C1 segment of cervical spinal cord (tissue), 14 donors: ENCODE measurements at regions not wholly inside any gene's neighbourhood (a gene's known extent, or its start where the extent isn't known, plus 50 kb on each side); places are given as distances from the start of the nearest gene placed in this dataset.
"Not testable (repeated sequence)": the region's sequence is repeated elsewhere in the genome, so short reads cannot be mapped to it uniquely, and the experiment has no call there.

Experiments
- DNase-seq, 14 donors: peaks; one replicate each; lab custom pipeline; 2025; lab: John Stamatoyannopoulos, UW

DNA sequence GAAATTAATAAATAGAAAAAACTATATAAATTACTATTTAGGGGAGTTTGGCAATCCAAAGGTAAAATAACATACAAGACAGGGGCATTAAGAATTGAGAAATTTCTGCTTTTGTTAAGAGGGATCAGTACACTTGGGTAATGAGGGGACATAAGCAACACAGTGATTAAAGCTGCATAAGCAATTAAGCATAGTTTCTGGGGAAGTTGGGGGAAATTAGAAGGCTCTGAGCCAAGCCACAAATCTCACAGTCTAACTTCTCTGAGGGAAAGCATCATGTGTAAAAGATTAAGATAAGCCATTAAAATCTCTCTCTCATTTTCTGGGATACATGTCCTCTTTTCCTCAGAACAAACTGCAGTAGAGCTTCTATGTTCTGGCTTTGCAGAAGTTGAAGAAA, 533.9 kb upstream of the LRFN5 start:
- DNase-seq: no peak

DNA sequence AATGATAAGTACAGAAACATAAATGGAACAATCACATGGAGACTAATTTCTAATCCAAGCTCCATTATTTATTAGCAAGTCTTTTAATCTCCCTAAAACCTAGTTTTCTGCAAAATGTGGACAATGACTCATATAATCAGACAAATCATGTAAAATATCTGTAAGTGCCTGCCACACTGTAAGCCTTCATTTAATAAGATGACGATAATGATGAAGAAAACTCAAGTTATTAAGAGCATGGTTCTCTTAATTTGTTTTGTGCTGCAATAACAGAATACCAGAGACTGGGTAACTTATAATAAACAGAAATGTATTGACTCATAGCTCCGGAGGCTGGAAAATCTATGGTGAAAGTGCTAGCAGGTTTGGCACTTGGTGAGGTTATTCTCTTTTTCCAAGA, 535.3 kb upstream of the LRFN5 start:
- no peak for DNase-seq

DNA sequence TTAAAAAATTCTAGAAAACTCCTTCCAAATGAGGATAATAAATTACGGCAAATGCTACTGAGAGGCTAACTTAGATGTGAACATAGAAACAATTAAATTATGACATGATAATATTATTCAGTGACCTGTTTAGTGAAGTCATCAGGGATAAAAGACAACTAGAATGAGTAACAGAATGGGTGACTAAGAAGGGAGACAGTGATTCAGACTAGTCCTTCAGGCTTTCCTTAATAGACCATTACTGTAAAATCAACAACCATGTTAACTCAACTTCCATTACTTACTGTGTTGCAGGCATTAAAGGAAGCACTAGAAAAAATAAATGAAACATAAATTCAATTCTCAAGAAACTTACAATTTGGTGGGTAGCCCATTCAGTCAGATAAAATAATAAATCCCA, 543.9 kb upstream of the LRFN5 start:
- no peak for DNase-seq

DNA sequence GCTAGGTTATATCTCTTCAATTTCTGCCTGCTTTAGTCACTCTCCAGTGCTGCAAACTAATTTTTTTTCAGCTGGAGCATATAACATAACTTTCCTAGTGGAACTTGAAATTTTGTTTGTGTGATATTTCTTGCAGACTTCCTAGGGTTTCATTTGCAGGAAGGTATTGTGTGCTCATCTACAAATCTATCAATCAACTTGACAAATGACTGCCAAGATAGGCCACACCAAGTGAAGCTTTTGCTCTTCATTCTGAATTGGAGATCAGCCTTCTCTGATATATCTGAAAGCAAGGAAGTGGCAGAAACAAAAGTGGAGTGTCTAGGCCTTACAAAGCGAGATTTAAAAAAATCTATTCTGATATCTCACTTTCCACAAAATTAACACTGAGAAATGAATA, 551.1 kb upstream of the LRFN5 start:
- no peak for DNase-seq

DNA sequence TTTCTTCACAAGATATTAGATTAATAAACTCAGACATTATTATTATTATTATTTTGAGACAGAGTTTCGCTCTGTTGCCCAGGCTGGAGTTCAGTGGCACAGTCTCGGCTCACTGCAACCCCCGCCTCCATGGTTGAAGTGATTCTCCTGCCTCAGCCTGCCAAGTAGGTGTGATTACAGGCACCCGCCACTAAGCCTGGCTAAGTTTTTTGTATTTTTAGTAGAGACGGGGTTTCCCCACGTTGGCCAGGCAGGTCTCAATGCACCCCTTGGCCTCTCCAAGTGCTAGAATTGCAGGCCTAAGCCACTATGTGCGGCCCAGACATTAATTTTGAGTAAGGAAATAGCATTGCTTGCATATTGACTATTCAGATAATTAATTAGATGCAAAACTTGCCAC, 554.9 kb upstream of the LRFN5 start:
- DNase-seq: no peak

DNA sequence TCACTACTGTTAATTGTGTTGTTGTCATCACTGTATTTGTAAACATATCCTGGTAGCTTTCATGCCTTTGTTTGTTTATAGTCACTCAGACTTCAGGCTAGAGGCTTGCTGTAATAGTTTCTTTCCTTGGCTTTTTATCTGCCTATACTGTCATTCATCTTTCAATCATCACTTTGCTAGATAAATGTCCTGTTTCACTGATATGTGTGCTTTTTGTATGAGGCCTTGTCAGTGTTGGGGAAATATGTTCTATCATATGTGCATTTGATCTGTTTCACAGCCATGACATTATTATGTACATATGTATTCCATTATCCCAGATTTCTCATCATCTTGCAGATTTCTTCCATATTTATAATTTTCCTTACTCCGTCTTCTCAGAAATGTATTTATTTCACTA, 558.9 kb upstream of the LRFN5 start:
- DNase-seq: no peak

DNA sequence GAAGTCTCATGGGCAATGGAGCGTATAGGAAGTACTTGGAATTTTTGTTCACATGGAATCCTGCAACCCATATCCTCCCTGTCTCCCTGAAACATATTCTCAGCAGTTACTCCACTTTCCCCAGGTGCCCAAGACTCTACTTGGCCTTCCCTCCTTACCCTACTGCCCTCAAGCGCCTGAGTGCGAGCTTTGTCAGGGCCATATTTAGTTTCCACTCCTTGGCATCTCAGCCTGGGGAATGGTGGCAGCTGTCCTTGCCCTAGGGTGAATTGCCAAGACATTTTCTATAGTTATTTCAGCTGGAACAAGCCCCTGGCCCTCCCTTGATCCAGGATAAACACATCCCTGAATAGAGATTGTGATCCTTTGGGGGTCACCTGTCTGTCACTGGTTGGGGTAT, 569.3 kb upstream of the LRFN5 start:
- DNase-seq: no peak

DNA sequence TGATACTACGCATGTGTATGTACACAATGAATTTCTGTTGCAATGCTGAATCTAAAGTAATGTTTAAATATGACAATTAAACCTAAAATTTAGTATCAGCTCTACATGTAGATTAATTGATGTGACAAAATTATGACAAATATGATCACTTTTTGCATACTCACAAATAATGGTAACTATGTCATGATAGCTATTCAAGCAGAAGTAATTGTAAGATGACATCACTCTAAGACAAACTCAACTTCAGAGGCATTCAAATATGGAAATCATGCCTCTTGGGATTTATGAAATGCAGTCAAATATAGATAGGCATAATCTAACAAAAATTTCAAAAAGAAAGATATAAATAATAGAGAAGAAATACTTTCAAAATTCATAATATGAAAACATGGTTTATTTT, 571.7 kb upstream of the LRFN5 start:
- no peak for DNase-seq

DNA sequence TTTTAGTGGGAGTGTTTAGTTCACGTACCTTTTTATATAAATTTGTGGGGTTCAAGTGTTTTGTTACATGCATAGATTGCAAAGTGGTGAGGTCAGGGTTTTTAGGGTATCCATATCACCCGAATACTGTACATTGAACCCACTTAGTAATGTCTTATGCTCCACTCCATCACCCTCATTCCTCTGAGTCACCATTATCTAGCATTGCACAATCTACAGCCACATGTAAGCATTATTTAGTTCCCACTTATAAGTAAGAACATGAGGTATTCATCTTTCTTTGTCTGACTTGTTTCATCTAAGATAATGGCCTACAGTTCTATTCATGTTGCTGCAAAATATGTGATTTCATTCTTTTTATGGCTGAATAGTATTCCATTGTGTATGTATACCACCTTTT, 583.7 kb upstream of the LRFN5 start:
- no peak for DNase-seq

DNA sequence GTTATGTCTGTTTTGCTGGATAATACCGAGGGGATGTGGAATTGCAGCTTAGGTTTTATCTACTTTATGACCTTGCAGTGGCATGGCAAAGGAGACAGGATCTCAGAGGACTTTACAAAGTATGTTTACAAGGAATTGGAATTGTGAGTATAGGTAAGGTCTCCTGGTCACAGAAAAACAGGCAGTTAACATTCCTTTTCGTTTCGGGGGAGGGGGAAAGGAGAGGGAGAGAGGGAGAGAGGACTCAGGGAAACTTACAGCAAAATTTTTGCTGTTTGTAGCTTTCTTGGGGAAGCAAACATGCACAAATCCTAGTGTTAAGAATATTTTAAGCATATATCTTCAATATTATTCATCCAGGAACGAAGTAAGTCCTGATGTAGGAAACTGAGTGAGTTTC, 590.5 kb upstream of the LRFN5 start:
- no peak for DNase-seq

DNA sequence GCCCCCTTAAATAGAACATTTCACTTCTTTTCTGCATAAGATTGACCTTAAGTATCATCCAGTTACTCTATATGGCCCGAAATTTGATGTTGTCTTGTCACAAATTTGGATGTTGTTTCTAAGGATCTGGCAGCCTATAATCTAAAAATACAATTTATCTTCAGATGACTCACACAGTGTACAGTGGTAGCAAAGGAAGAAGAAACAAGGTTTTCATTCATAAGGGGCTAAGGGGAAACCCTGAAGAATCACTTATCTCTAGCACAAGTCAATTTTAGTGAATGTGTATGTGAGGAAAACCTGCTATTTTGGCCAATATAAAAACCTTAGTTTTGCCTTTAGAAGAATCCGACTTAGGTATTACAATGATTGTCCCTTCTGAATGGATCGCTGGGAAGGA, 606.3 kb upstream of the LRFN5 start:
- DNase-seq: no peak

DNA sequence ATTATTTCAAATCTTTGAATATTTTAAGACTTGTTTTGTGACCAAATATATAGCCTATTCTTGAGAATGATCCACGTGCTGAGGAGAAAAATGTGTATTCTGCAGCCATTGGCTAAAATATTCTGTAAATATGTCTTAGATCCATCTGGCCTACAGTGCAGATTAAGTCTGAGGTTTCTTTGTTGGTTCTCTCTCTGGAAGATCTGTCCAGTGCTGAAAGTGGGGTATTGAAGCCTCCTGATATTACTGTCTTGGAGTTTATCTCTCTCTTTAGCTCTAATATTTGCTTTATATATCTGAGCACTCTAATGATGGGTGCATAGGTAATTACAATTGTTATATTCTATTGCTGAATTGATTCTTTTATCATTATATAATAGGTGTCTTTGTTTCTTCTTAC, 617.4 kb upstream of the LRFN5 start:
- DNase-seq: no peak

DNA sequence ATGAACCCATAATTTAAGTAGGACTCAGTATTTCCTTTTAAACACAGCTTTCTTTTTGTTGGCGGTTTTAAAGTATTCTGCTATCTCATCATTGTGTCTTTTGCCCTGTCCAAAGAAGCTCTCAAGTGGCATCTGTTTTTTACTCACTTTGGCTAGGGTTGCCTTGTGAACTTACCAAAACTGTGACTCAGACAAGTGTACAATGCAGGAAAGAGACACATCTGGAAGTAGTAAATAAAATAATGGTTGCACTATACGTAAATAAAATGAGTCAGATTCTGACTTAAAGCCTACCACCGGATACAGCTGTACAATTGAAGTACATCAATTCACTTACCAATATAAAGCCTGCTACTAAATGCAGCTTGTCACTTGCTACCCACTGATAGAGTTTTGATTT, 619.2 kb upstream of the LRFN5 start:
- DNase-seq: no peak

DNA sequence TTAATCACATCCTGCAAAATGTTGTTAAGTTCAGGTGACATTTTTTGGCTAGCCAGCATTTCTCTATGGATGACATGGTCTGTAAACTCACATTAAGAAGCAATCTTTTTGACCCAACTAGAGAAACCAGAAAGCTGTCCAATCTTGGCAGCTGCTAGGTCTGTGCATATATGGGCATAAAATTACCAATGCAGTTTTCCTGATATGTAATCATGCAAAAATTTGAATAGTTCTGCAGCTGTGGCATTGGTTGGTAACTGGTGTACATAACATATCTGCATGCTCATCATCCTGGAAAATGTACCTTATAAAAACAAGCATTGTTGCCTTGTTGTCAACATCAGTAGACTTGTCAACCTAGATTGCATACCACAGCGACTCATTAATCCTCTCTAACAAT, 620.0 kb upstream of the LRFN5 start:
- no peak for DNase-seq

DNA sequence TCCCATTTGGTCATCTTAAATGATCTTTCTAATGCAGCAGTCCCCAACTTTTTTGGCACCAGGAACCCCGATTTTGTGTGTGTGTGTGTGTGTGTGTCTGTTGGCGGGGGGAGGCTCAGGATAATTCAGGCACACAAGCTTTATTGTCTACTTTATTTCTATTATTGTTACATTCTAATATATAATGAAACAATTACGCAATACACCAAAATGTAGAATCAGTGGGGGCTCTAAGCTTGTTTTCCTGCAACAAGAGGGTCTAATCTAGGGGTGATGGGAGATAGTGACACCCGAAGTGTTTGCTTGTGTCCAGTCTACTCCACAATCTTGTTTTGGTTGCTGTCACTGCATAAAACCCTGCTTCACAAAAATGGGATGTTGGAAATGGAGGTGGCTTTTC, 621.1 kb upstream of the LRFN5 start:
- DNase-seq: no peak

DNA sequence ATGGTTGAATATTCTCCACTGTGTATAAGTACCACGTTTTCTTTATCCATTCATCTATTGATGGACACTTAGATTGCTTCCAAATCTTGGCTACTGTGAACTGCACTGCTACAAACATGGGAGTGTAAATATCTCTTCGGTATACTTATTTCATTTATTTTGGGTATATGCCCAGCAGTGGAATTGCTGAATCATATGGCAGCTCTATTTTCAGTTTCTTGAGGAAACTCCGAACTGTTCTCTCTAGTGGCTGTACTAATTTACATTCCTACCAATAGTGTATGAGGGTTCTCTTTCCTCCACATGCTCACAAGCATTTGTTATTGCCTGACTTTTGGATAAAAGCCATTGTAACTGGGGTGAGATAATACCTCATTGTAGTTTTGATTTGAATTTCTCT, 623.1 kb upstream of the LRFN5 start:
- no peak for DNase-seq

DNA sequence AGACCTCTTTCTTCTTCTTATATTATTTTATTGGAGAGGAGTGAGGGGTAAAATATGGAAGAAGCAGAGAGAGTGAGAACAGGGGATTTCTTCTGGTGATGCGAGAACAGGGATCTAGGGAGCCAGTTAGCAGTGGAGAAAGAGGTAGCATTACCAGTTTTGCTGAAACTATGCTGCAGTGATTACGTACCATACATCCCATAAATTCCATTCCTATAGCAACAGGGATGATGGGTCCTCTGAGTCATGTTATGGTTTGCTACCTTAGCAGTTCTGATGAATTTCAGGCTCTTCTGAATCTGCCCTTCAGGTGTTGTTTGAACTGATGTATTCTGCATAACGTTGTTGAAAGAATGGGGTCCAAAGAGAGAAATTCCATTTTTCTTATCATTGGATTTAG, 625.4 kb upstream of the LRFN5 start:
- no peak for DNase-seq

DNA sequence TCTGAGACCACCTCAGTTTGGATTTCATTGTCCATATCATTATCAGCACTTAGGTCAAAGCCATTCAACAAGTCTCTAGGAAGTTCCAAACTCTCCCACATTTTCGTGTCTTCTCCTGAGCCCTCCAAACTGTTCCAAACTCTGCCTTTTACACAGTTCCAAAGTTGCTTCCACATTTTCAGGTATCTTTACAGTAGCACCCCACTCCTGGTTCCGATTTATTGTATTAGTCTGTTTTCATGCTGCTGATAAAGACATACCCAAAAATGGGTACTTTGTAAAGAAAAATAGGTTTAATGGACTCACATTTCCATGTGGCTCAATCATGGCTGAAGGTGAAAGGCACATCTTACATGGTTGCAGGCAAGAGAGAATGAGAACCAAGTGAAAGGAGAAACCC, 646.4 kb upstream of the LRFN5 start:
- DNase-seq: not testable (repeated sequence)

DNA sequence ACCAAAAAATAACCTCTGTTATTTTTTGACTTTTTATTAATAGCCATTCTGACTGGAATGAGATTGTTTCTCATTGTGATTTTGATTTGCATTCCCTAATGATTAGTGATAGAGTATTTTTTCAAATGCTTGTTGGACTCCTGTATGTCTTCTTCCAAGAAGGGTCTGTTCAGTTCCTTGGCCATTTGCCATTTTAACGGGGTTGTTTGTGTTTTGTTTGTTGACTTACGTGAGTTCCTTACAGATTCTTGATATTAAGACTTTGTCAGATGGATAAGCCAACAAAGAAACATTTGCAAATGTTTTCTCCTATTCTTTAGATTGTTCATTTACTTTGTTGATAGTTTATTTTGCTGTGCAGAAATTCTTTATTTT, 651.6 kb upstream of the LRFN5 start:
- DNase-seq: no peak

DNA sequence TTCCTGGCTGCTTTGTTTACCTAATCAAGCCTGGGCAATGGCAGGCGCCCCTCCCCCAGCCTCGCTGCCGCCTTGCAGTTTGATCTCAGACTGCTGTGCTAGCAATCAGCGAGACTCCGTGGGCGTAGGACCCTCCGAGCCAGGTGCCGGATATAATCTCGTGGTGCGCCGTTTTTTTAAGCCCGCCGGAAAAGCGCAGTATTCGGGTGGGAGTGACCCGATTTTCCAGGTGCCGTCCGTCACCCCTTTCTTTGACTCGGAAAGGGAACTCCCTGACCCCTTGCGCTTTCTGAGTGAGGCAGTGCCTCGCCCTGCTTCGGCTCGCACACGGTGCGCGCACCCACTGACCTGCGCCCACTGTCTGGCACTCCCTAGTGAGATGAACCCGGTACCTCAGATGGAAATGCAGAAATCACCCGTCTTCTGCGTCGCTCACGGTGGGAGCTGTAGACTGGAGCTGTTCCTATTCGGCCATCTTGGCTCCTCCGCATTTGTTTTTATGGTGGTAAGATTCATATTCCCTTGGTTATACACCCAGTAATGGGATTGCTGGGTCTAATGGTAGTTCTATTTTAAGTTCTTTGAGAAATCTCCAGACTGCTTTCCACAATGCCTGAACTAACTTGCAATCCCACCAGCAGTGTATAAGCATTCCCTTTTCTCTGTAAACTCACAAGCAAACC, 652.1 kb upstream of the LRFN5 start:
- not testable (repeated sequence) for DNase-seq

DNA sequence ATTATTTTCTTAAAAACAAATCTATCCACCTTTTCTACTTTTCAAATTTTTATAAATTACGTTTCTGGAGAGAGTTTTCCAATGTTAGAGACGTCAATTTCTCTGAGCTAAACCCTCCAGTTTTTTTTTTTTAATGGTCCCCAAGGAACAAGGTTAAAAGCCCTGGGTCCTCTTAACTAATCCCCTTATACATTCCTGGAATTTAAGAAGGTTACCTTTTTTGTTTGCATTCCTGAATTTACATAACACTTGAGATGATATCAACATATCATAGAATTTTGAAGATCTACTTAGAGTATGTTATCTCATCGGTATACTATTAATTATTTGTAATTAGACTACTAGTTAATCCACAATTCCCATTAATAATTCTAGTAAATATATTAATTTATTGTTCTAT, 662.2 kb upstream of the LRFN5 start:
- DNase-seq: no peak

DNA sequence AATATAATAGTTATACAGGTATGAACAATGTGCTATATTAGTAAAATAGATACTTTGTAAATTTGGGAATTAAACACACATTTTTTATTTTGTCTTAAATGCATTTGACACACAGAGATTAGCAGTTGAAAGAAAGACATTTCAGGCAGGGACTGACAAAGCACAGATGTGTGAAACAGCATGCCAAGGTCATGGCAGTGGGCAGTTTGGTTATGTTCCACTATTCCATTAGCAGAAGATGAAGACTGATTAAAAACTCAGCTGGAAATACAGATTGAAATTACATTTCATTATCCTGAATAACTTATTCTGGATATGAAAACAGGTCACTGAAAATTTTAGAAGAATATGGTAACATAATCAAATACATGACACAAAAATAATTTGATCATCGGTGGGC, 669.8 kb upstream of the LRFN5 start:
- DNase-seq: no peak

DNA sequence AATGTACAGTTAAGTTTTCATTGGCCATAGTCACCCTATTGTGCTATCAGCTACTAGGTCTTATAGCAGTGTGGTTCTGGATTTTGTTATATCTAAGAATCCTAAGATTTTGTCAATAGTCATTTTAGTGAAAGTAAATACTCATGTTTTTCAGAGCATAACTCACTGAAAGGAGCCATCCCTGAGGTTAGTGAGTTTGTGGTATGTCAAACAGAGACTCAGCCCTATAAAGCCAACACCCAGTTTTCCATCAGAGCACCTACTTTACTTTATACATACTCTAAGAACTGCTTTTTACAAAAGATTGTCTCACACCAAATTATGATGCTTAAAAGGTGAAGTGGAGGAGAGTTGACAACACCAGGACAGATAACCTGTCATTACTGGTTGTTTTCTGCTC, 686.3 kb upstream of the LRFN5 start:
- no peak for DNase-seq

DNA sequence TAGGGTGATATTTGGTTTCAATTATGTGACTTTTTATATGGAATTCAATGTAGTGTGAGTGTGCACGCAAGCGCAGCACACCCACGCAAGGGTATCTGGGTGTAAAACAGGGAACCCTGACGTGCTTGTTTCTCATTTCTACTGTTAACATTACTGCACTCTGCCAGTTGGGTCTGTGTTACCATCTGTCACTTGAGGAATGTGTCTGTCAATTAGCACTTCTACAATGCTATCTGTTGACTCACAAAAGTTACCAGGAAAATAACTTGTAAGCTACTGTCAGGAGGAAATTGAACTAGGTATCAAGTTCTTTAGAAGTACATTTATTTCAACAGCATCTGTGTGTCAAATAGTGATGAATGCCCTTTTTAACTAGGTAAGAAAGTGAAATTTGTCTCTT, 695.5 kb upstream of the LRFN5 start:
- no peak for DNase-seq

DNA sequence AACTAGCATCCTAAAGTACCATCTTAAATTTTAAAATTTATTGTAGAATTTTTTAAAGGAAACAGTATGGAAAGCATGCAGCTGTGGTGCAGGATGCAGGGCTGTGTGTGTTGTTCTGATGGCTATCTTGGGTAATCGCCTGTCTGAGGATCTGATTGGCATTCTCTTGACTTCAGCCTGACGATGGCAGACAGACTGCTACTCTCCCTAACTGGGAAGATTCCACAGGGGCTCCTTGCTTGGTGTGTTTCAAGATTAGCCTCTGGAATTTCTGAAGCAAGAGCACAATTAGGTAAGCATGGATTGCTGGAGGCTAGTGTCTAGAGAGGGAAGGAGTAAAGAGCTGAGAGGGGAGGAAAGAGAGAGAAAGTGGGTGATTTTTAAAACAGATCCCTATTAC, 696.8 kb upstream of the LRFN5 start:
- DNase-seq: no peak
